ENCODE measurements at regions not wholly inside any gene's neighbourhood (a gene's known extent, or its start where the extent isn't known, plus 50 kb on each side); places are given as distances from the start of the nearest gene placed in this dataset.

- no peak for TF ChIP-seq CTCF (IDR thresholded peaks at IDR 0.05)
- TF ChIP-seq POLR2A (IDR thresholded peaks at IDR 0.05), result no peak
Observed at GRCh38 chr4:135834471-135834870, 1632.9 kb upstream of the PABPC4L start.
